Adrenal gland (tissue), 5 donors: ENCODE measurements at regions not wholly inside any gene's neighbourhood (a gene's known extent, or its start where the extent isn't known, plus 50 kb on each side); places are given as distances from the start of the nearest gene placed in this dataset.

Experiments used
- POLR2A ChIP-seq, 2 donors: fragments of 450-650 bp; IDR thresholded peaks; one replicate each; pipeline ENCODE4 v1.6.1; 2017; ENCODE audit warnings: antibody characterized with exemption in 2 of 2, mild to moderate bottlenecking in 2 of 2, moderate library complexity in 1 of 2
- TF ChIP-seq, protein P1 (sequence below), 6 experiments: fragments of 450-650 bp in 4 of 6; fragments of 200-600 bp in 2 of 6; sonication (generic) in 1 of 6; IDR thresholded peaks; 1 replicate in 5 of 6; 2 replicates in 1 of 6; pipeline versions ENCODE4 v1.5.1 to v1.8.0; 2016 to 2021; ENCODE audit warnings: antibody characterized with exemption in 6 of 6, mild to moderate bottlenecking in 2 of 6, moderate library complexity in 1 of 6
- donor health status: DM: no; HTN: no; CAD: no.

DNA sequence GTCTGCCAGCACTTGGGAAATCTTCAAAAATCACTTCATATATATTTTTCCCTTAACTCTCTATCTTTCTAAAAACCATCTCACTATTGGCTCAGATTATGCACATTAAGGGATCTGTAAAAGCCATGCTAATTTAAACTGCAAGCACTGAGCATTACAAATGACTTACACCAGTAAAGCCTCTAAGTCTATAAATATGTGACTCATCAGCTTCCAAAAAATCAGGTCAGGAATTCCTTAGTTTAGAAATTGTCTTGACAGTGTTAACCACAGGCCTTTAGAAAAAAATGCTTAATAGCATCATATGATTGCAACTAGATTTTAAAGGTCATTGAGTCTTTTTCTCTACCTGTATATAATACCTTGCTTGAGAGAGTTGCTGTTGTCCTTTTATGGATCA, 1113.6 kb upstream of the PIK3C3 start:
- TF ChIP-seq, protein P1, sequence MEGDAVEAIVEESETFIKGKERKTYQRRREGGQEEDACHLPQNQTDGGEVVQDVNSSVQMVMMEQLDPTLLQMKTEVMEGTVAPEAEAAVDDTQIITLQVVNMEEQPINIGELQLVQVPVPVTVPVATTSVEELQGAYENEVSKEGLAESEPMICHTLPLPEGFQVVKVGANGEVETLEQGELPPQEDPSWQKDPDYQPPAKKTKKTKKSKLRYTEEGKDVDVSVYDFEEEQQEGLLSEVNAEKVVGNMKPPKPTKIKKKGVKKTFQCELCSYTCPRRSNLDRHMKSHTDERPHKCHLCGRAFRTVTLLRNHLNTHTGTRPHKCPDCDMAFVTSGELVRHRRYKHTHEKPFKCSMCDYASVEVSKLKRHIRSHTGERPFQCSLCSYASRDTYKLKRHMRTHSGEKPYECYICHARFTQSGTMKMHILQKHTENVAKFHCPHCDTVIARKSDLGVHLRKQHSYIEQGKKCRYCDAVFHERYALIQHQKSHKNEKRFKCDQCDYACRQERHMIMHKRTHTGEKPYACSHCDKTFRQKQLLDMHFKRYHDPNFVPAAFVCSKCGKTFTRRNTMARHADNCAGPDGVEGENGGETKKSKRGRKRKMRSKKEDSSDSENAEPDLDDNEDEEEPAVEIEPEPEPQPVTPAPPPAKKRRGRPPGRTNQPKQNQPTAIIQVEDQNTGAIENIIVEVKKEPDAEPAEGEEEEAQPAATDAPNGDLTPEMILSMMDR (IDR thresholded peaks at IDR 0.05): no peak
- no peak for TF ChIP-seq POLR2A (IDR thresholded peaks at IDR 0.05)
